ENCODE measurements at regions not wholly inside any gene's neighbourhood (a gene's known extent, or its start where the extent isn't known, plus 50 kb on each side); places are given as distances from the start of the nearest gene placed in this dataset.

- no peak overlapping the region for H3K27ac ChIP-seq (ENCODE audit: low read depth, low read length)
Observed at GRCh38 chr11:107182978-107183377, 164.7 kb upstream of the GUCY1A2 start.

GRCh38 chr11:107180236-107180635 is 162.0 kb upstream of the GUCY1A2 start:
- no peak overlapping the region for H3K9ac ChIP-seq (ENCODE audit: extremely low read depth, low read length, poor library complexity, severe bottlenecking)
- WGBS, 2 experiments (ENCODE audit: insufficient coverage in 1 of 2, insufficient read length in 1 of 2): 88 to 94% methylated on average over 1 of the region's 1 CpG
- no peaks in the 10 kb centered on the region for H3K4me1 ChIP-seq (ENCODE audit: control insufficient read depth, insufficient read depth, low read length)
- H3K27ac ChIP-seq (ENCODE audit: low read depth, low read length): no peak overlapping the region
- no peaks in the 10 kb centered on the region for H3K36me3 Mint-ChIP-seq (ENCODE audit: low read depth)
- no peak overlapping the region for H3K4me3 ChIP-seq (ENCODE audit: low read length)
- H3K27me3 Mint-ChIP-seq (ENCODE audit: insufficient read depth): no peaks in the 10 kb centered on the region
- no peak for TF ChIP-seq CTCF (conservative IDR thresholded peaks at IDR 0.05)
- H3K4me3 Mint-ChIP-seq: no peak overlapping the region
- no peak overlapping the region for H3K27ac Mint-ChIP-seq
- DNase-seq: no peak
- no peaks in the 10 kb centered on the region for H3K36me3 ChIP-seq (ENCODE audit: control insufficient read depth, insufficient read depth, low read length)
- no peaks in the 10 kb centered on the region for H3K4me1 Mint-ChIP-seq
- no peaks in the 10 kb centered on the region for H3K27me3 ChIP-seq (ENCODE audit: control insufficient read depth, insufficient read depth, low read length, poor library complexity, severe bottlenecking)
- H3K9me3 ChIP-seq (ENCODE audit: control insufficient read depth, low read length): no peaks in the 10 kb centered on the region
- H3K9me3 Mint-ChIP-seq: no peaks in the 10 kb centered on the region

More at GRCh38 chr11:107182978-107183377, 164.7 kb upstream of the GUCY1A2 start:
- no peaks in the 10 kb centered on the region for H3K4me1 ChIP-seq (ENCODE audit: control insufficient read depth, insufficient read depth, low read length)
- H3K27me3 ChIP-seq (ENCODE audit: control insufficient read depth, insufficient read depth, low read length, poor library complexity, severe bottlenecking): no peaks in the 10 kb centered on the region
- Mint-ChIP-seq H3K4me3 (no peak overlapping the region), H3K36me3 (ENCODE audit: low read depth) (no peaks in the 10 kb centered on the region), H3K27me3 (ENCODE audit: insufficient read depth) (no peaks in the 10 kb centered on the region), H3K4me1 (no peaks in the 10 kb centered on the region), H3K27ac (no peak overlapping the region), H3K9me3 (no peaks in the 10 kb centered on the region)
- no peaks in the 10 kb centered on the region for H3K36me3 ChIP-seq (ENCODE audit: control insufficient read depth, insufficient read depth, low read length)
- H3K9me3 ChIP-seq (ENCODE audit: control insufficient read depth, low read length): no peaks in the 10 kb centered on the region
- no peak for DNase-seq
- no peak for TF ChIP-seq CTCF (conservative IDR thresholded peaks at IDR 0.05)
- no peak overlapping the region for H3K4me3 ChIP-seq (ENCODE audit: low read length)
- no peak overlapping the region for H3K9ac ChIP-seq (ENCODE audit: extremely low read depth, low read length, poor library complexity, severe bottlenecking)

DNA sequence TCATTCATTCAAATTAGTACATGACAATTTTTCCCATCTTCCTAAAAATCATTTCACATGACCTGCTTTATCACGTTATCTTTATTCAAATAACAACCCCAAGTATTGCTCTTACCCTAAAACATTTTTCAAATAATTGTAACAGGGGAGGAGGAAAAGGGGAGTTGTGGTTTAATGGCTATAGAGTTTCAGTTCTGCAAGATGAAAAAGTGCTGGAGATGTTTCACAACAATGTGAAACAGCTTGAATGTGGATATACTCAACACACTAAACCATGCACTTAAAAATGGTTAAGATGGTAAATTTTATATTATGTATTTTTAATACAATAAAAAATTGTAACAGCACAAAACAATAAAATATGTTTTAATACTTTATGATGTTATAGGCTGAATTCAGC is 161.6 kb upstream of the GUCY1A2 start:
- H3K27ac ChIP-seq (ENCODE audit: low read depth, low read length): no peak overlapping the region
- H3K4me3 Mint-ChIP-seq: no peak overlapping the region
- H3K36me3 Mint-ChIP-seq (ENCODE audit: low read depth): no peaks in the 10 kb centered on the region
- no peak overlapping the region for H3K27ac Mint-ChIP-seq
- no peaks in the 10 kb centered on the region for H3K9me3 Mint-ChIP-seq
- H3K4me3 ChIP-seq (ENCODE audit: low read length): no peak overlapping the region
- no peak for TF ChIP-seq CTCF (conservative IDR thresholded peaks at IDR 0.05)
- H3K27me3 Mint-ChIP-seq (ENCODE audit: insufficient read depth): no peaks in the 10 kb centered on the region
- no peaks in the 10 kb centered on the region for H3K36me3 ChIP-seq (ENCODE audit: control insufficient read depth, insufficient read depth, low read length)
- no peaks in the 10 kb centered on the region for H3K27me3 ChIP-seq (ENCODE audit: control insufficient read depth, insufficient read depth, low read length, poor library complexity, severe bottlenecking)
- DNase-seq: no peak
- no peaks in the 10 kb centered on the region for H3K4me1 ChIP-seq (ENCODE audit: control insufficient read depth, insufficient read depth, low read length)
- no peaks in the 10 kb centered on the region for H3K9me3 ChIP-seq (ENCODE audit: control insufficient read depth, low read length)
- 100% methylated on average over 1 of the region's 1 CpG; no CpG with 5 or more reads in 1 of the 2 experiments for WGBS, 2 experiments (ENCODE audit: insufficient coverage in 1 of 2, insufficient read length in 1 of 2)
- H3K9ac ChIP-seq (ENCODE audit: extremely low read depth, low read length, poor library complexity, severe bottlenecking): no peak overlapping the region
- no peaks in the 10 kb centered on the region for H3K4me1 Mint-ChIP-seq

Data from endodermal cell (in vitro differentiated cells).